HEK293 (cell line): ENCODE measurements at regions not wholly inside any gene's neighbourhood (a gene's known extent, or its start where the extent isn't known, plus 50 kb on each side); places are given as distances from the start of the nearest gene placed in this dataset.
A peak's percentile ranks its signal among the peaks of the same experiment; 100 is the strongest.
"Not testable (repeated sequence)": the region's sequence is repeated elsewhere in the genome, so short reads cannot be mapped to it uniquely, and the experiment has no call there.

Experiments
- CTCF ChIA-PET: fragments of 350-600 bp; formaldehyde crosslinking; extraction: SDS; loops from one replicate; lab custom pipeline; 2021; ENCODE audit warnings: antibody characterized with exemption; lab: Yijun Ruan, JAX
- POLR2A ChIA-PET: fragments of 300-600 bp; formaldehyde crosslinking; extraction: SDS; loops from one replicate; lab custom pipeline; 2020; ENCODE audit warnings: antibody characterized with exemption, inconsistent platforms; lab: Yijun Ruan, JAX
- H3K27ac ChIP-seq: fragments of 200-500 bp; sonication (Bioruptor generic); 2 replicates; pipeline ENCODE4 v1.5.1; 2014; ENCODE audit warnings: low read depth, low read length, control low read depth, inconsistent platforms; ENCODE audit errors: extremely low read depth
- H3K36me3 ChIP-seq, 2 experiments: fragments of 200-500 bp in 1 of 2; sonication (Bioruptor generic) in 1 of 2; 1 replicate in 1 of 2; 2 replicates in 1 of 2; pipeline ENCODE4 v1.5.1; 2014 to 2017; ENCODE audit warnings: inconsistent platforms in 2 of 2, low read length in 2 of 2; ENCODE audit not compliant: control insufficient read depth in 2 of 2, insufficient read depth in 1 of 2
- H3K4me1 ChIP-seq: fragments of 200-500 bp; sonication (Bioruptor generic); 2 replicates; pipeline ENCODE4 v1.5.1; 2014; ENCODE audit warnings: mild to moderate bottlenecking, low read length, inconsistent platforms; ENCODE audit not compliant: control insufficient read depth, insufficient read depth
- H3K4me3 ChIP-seq: 2 replicates; pipeline ENCODE4 v1.5.1; 2011; ENCODE audit warnings: low read depth, mild to moderate bottlenecking, control low read depth, low read length, moderate library complexity
- H3K9me3 ChIP-seq: fragments of 200-500 bp; sonication (Bioruptor generic); 2 replicates; pipeline ENCODE4 v1.5.1; 2014; ENCODE audit warnings: low read depth, low read length, inconsistent platforms; ENCODE audit not compliant: control insufficient read depth, insufficient read depth
- IKZF3 ChIP-seq: fragments of 450-650 bp; IDR thresholded peaks from 2 replicates; pipeline ENCODE4 v1.5.0; 2018; ENCODE audit warnings: missing biosample characterization, mild to moderate bottlenecking, missing genetic modification characterization, moderate library complexity
- REST ChIP-seq: fragments of 450-650 bp; formaldehyde crosslinking; IDR thresholded peaks from 2 replicates; pipeline ENCODE4 v1.5.1; 2016; ENCODE audit warnings: missing biosample characterization, missing genetic modification characterization
- SP7 ChIP-seq: fragments of 450-650 bp; formaldehyde crosslinking; IDR thresholded peaks from 2 replicates; pipeline ENCODE4 v1.5.1; 2016; ENCODE audit warnings: missing biosample characterization, missing genetic modification characterization
- ZBTB49 ChIP-seq: fragments of 450-650 bp; formaldehyde crosslinking; IDR thresholded peaks from 2 replicates; pipeline ENCODE4 v1.5.1; 2016; ENCODE audit warnings: missing biosample characterization, missing genetic modification characterization, low read depth
- ZBTB8A ChIP-seq: fragments of 450-650 bp; formaldehyde crosslinking; IDR thresholded peaks from 2 replicates; pipeline ENCODE4 v1.5.1; 2016; ENCODE audit warnings: missing biosample characterization, missing genetic modification characterization
- ZNF140 ChIP-seq: fragments of 450-650 bp; formaldehyde crosslinking; IDR thresholded peaks from 2 replicates; pipeline ENCODE4 v1.5.1; 2016; ENCODE audit warnings: missing biosample characterization, missing genetic modification characterization
- ZNF202 ChIP-seq: fragments of 450-650 bp; formaldehyde crosslinking; IDR thresholded peaks from 2 replicates; pipeline ENCODE4 v1.5.1; 2016; ENCODE audit warnings: missing biosample characterization, missing genetic modification characterization, borderline replicate concordance
- ZNF26 ChIP-seq: fragments of 450-650 bp; formaldehyde crosslinking; IDR thresholded peaks from 2 replicates; pipeline ENCODE4 v1.5.1; 2016; ENCODE audit warnings: missing biosample characterization, missing genetic modification characterization
- ZNF266 ChIP-seq: fragments of 450-650 bp; formaldehyde crosslinking; IDR thresholded peaks from 2 replicates; pipeline ENCODE4 v1.5.1; 2016; ENCODE audit warnings: missing biosample characterization, missing genetic modification characterization, low read depth
- ZNF394 ChIP-seq: fragments of 450-650 bp; formaldehyde crosslinking; IDR thresholded peaks from 2 replicates; pipeline ENCODE4 v1.5.1; 2016; ENCODE audit warnings: missing biosample characterization, missing genetic modification characterization, mild to moderate bottlenecking, moderate library complexity, borderline replicate concordance
- ZNF426 ChIP-seq: fragments of 450-650 bp; formaldehyde crosslinking; IDR thresholded peaks from 2 replicates; pipeline ENCODE4 v1.5.1; 2017; ENCODE audit warnings: missing biosample characterization, missing genetic modification characterization, mild to moderate bottlenecking, inconsistent platforms, moderate library complexity
- ZNF473 ChIP-seq: fragments of 450-650 bp; formaldehyde crosslinking; IDR thresholded peaks from 2 replicates; pipeline ENCODE4 v1.5.1; 2017; ENCODE audit warnings: missing biosample characterization, missing genetic modification characterization
- ZNF510 ChIP-seq: fragments of 450-650 bp; formaldehyde crosslinking; IDR thresholded peaks from 2 replicates; pipeline ENCODE4 v1.5.1; 2018; ENCODE audit warnings: mild to moderate bottlenecking, missing genetic modification characterization, missing biosample characterization; ENCODE audit not compliant: insufficient replicate concordance
- ZNF518A ChIP-seq: fragments of 450-650 bp; formaldehyde crosslinking; conservative IDR thresholded peaks from 2 replicates; pipeline ENCODE4 v1.5.1; 2016; ENCODE audit warnings: low read depth, missing biosample characterization, missing genetic modification characterization
- ZNF555 ChIP-seq: fragments of 450-650 bp; formaldehyde crosslinking; conservative IDR thresholded peaks from 2 replicates; pipeline ENCODE4 v1.5.1; 2017; ENCODE audit warnings: missing biosample characterization, mild to moderate bottlenecking, missing genetic modification characterization, inconsistent platforms
- ZNF558 ChIP-seq: fragments of 450-650 bp; formaldehyde crosslinking; IDR thresholded peaks from 2 replicates; pipeline ENCODE4 v1.5.1; 2016; ENCODE audit warnings: missing biosample characterization, missing genetic modification characterization
- ZNF623 ChIP-seq: fragments of 450-650 bp; formaldehyde crosslinking; IDR thresholded peaks from 2 replicates; pipeline ENCODE4 v1.5.1; 2016; ENCODE audit warnings: missing biosample characterization, missing genetic modification characterization
- ZNF654 ChIP-seq: fragments of 450-650 bp; formaldehyde crosslinking; IDR thresholded peaks from 2 replicates; pipeline ENCODE4 v1.5.1; 2016; ENCODE audit warnings: low read depth, missing biosample characterization, missing genetic modification characterization
- ZNF658 ChIP-seq: fragments of 450-650 bp; formaldehyde crosslinking; IDR thresholded peaks from 2 replicates; pipeline ENCODE4; 2016; ENCODE audit warnings: missing biosample characterization, missing genetic modification characterization
- TF ChIP-seq, protein P1 (sequence below): fragments of 450-650 bp; formaldehyde crosslinking; conservative IDR thresholded peaks from 2 replicates; pipeline ENCODE4 v1.5.1; 2016; ENCODE audit warnings: low read depth, missing biosample characterization, missing genetic modification characterization

- TF ChIP-seq ZNF26 = no peak
- no peak for TF ChIP-seq ZNF658 (tag by site-specific recombination)
- no peak for TF ChIP-seq IKZF3
- TF ChIP-seq ZBTB49 (tag by site-specific recombination) = no peak
- no peak for TF ChIP-seq ZNF473 (tag by site-specific recombination)
- no peak for TF ChIP-seq SP7 (tag by site-specific recombination)
- TF ChIP-seq, all 188 proteins: peak for 0
Observed at GRCh38 chr7:13111230-13111629, 423.8 kb downstream of the ARL4A start (continued).

DNA sequence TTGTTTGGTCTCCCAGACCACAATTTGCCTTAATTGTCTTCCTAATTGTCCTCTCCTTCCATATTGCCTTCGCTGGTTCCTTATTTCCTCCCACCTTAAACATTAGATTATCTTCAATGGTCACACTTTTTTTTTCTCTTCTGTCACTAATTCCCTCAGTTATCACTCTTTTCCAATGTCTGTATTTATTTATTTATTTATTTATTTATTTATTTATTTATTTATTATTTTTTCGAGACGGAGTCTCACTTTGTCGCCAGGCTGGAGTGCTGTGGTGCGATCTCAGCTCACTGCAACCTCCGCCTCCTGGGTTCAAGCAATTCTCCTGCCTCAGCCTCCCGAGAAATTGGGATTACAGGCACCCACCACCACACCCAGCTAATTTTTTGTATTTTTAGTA lies 426.8 kb downstream of the ARL4A start:
- H3K4me1 ChIP-seq, POLR2A ChIA-PET, H3K27ac ChIP-seq, H3K9me3 ChIP-seq, H3K4me3 ChIP-seq, H3K36me3 ChIP-seq: not testable (repeated sequence)
- CTCF ChIA-PET = interaction anchor here (1.9 kb wide), 1 partner anchor 427 kb away, joined by 8 read pairs; the partner anchor contains the start of gene ARL4A
- TF ChIP-seq, protein P1, sequence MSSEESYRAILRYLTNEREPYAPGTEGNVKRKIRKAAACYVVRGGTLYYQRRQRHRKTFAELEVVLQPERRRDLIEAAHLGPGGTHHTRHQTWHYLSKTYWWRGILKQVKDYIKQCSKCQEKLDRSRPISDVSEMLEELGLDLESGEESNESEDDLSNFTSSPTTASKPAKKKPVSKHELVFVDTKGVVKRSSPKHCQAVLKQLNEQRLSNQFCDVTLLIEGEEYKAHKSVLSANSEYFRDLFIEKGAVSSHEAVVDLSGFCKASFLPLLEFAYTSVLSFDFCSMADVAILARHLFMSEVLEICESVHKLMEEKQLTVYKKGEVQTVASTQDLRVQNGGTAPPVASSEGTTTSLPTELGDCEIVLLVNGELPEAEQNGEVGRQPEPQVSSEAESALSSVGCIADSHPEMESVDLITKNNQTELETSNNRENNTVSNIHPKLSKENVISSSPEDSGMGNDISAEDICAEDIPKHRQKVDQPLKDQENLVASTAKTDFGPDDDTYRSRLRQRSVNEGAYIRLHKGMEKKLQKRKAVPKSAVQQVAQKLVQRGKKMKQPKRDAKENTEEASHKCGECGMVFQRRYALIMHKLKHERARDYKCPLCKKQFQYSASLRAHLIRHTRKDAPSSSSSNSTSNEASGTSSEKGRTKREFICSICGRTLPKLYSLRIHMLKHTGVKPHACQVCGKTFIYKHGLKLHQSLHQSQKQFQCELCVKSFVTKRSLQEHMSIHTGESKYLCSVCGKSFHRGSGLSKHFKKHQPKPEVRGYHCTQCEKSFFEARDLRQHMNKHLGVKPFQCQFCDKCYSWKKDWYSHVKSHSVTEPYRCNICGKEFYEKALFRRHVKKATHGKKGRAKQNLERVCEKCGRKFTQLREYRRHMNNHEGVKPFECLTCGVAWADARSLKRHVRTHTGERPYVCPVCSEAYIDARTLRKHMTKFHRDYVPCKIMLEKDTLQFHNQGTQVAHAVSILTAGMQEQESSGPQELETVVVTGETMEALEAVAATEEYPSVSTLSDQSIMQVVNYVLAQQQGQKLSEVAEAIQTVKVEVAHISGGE (tag by site-specific recombination) = peak; percentile 65
- TF ChIP-seq ZNF623 (tag by site-specific recombination) (peak; percentile 59), ZNF558 (tag by site-specific recombination) (0 out of 2 replicates have a peak, but pooled peaks have one; percentile 19), ZBTB8A (peak; percentile 63), ZNF426 (tag by site-specific recombination) (peak; percentile 70), ZNF394 (peak; percentile 74), REST (tag by site-specific recombination) (peak; percentile 39; the same call in 1 of the 2 replicates), ZNF518A (tag by site-specific recombination) (peak; percentile 75), ZNF202 (tag by site-specific recombination) (0 out of 2 replicates have a peak, but pooled peaks have one; percentile 42), ZNF510 (tag by site-specific recombination) (peak; percentile 30), ZNF555 (tag by site-specific recombination) (peak; percentile 76), ZNF266 (tag by site-specific recombination) (peak; percentile 26; the same call in 1 of the 2 replicates), ZNF654 (peak; percentile 17; the same call in 1 of the 2 replicates), ZNF140 (peak; percentile 47; the same call in 1 of the 2 replicates)
